HepG2 (cell line): ENCODE measurements at regions not wholly inside any gene's neighbourhood (a gene's known extent, or its start where the extent isn't known, plus 50 kb on each side); places are given as distances from the start of the nearest gene placed in this dataset.

Source experiments
- ATAC-seq: fragments of 200-7000 bp; cut with Tn5 transposase; 3 replicates; pipeline ENCODE4 v1.9.1; 2020; ENCODE audit warnings: mild to moderate bottlenecking, moderate library complexity
- BruUV-seq: library from RNA; stranded (reverse); fragments of 400-500 nt; replicated peaks from 2 replicates; lab custom pipeline; 2021; lab: Mats Ljungman, UMichigan
- CTCF ChIA-PET: fragments of 300-600 bp; formaldehyde crosslinking; extraction: SDS; loops from one replicate; lab custom pipeline; 2021; ENCODE audit warnings: low total read pairs, inconsistent platforms, low intra/inter-chr PET ratio; lab: Yijun Ruan, JAX
- POLR2A ChIA-PET: fragments of 350-600 bp; sonication (Branson Sonifier 250); formaldehyde crosslinking; loops from one replicate; lab custom pipeline; 2020; ENCODE audit warnings: antibody characterized with exemption, inconsistent platforms; lab: Yijun Ruan, JAX
- DNase-seq: peaks from one replicate; pipeline ENCODE4 v3.0.0-alpha.2; 2015; ENCODE audit warnings: low spot score
- FAIRE-seq: peaks from 3 replicates; lab custom pipeline; 2011; peaks lifted over from hg19 to GRCh38; lab: Jason Lieb, UNC
- H2AFZ ChIP-seq: one replicate; pipeline ENCODE4 v1.6.1; 2011; ENCODE audit warnings: low read length, inconsistent platforms
- H3K27ac ChIP-seq: fragments of 300-600 bp; 3 replicates; pipeline ENCODE4 v1.8.0; 2011; ENCODE audit warnings: mixed run types, mild to moderate bottlenecking, mixed read lengths, low read length, inconsistent platforms; ENCODE audit not compliant: insufficient read depth; ENCODE audit errors: extremely low read length
- H3K27me3 ChIP-seq, 2 experiments: fragments of 200-600 bp in 1 of 2; 2 replicates in 1 of 2; 3 replicates in 1 of 2; pipeline versions ENCODE4 v1.6.0 to v1.8.0; 2011; ENCODE audit warnings: low read length in 2 of 2, mild to moderate bottlenecking in 2 of 2, moderate library complexity in 2 of 2, inconsistent platforms in 1 of 2; ENCODE audit not compliant: insufficient read depth in 2 of 2, control insufficient read depth in 1 of 2
- H3K36me3 ChIP-seq, 2 experiments: fragments of 200-600 bp in 1 of 2; replicated peaks in 1 of 2; 2 replicates in 1 of 2; 3 replicates in 1 of 2; pipeline versions ENCODE4 v1.5.1 to v1.8.0; 2011; ENCODE audit warnings: low read length in 2 of 2, inconsistent platforms in 1 of 2; ENCODE audit not compliant: insufficient read depth in 2 of 2, control insufficient read depth in 1 of 2
- H3K4me1 ChIP-seq: 2 replicates; pipeline ENCODE4 v1.5.1; 2012; ENCODE audit warnings: low read length, inconsistent platforms; ENCODE audit not compliant: insufficient read depth
- H3K4me2 ChIP-seq: 2 replicates; pipeline ENCODE4 v1.6.0; 2011; ENCODE audit warnings: low read depth, low read length, inconsistent platforms
- H3K4me3 ChIP-seq, 3 experiments: fragments of 200-600 bp in 1 of 3; sonication (generic), shearing (Covaris generic) in 1 of 3; replicated peaks in 1 of 3; 2 replicates each; pipeline ENCODE4 v1.5.1; 2011 to 2016; ENCODE audit warnings: low read length in 3 of 3, inconsistent platforms in 2 of 3, low read depth in 2 of 3, mild to moderate bottlenecking in 2 of 3, control low read depth in 1 of 3, mixed read lengths in 1 of 3; ENCODE audit not compliant: insufficient read depth in 1 of 3
- H3K79me2 ChIP-seq: one replicate; pipeline ENCODE4 v1.6.1; 2011; ENCODE audit warnings: low read length, inconsistent platforms; ENCODE audit not compliant: insufficient read depth
- H3K9ac ChIP-seq: 2 replicates; pipeline ENCODE4 v1.6.0; 2011; ENCODE audit warnings: mild to moderate bottlenecking, low read depth, low read length, inconsistent platforms; ENCODE audit not compliant: insufficient read depth
- H3K9me3 ChIP-seq: 2 replicates; pipeline ENCODE4 v1.5.1; 2012; ENCODE audit warnings: mild to moderate bottlenecking, low read length
- H4K20me1 ChIP-seq: 2 replicates; pipeline ENCODE4 v1.6.0; 2011; ENCODE audit warnings: inconsistent platforms, mild to moderate bottlenecking, low read length, moderate library complexity; ENCODE audit not compliant: insufficient read depth
- ATF7-NPFF ChIP-seq: sonication (generic); formaldehyde crosslinking; IDR thresholded peaks from 2 replicates; pipeline ENCODE4 v1.8.1; 2023; ENCODE audit warnings: mild to moderate bottlenecking, low read depth, missing genetic modification reagents, moderate library complexity
- GABPA ChIP-seq, 2 experiments: IDR thresholded peaks; 2 replicates each; pipeline ENCODE4 v1.6.1; 2011 to 2016; ENCODE audit warnings: low read depth in 2 of 2, low read length in 1 of 2, missing biosample characterization in 1 of 2, missing genetic modification characterization in 1 of 2
- GATA4 ChIP-seq: sonication (generic); IDR thresholded peaks from 2 replicates; pipeline ENCODE4 v1.6.1; 2016; ENCODE audit warnings: antibody characterized with exemption, low read depth, borderline replicate concordance
- HMG20B ChIP-seq: conservative IDR thresholded peaks from 2 replicates; pipeline ENCODE4 v1.6.1; 2016; ENCODE audit warnings: missing genetic modification reagents, missing compliant biosample characterization
- JARID2 ChIP-seq: sonication (generic); formaldehyde crosslinking; IDR thresholded peaks from 2 replicates; pipeline ENCODE4 v1.8.1; 2023; ENCODE audit warnings: missing genetic modification reagents, inconsistent platforms; ENCODE audit not compliant: insufficient replicate concordance
- NFYC ChIP-seq: IDR thresholded peaks from 2 replicates; pipeline ENCODE4 v1.6.1; 2016; ENCODE audit warnings: missing genetic modification reagents, missing compliant biosample characterization
- SETDB1 ChIP-seq: sonication (generic); formaldehyde crosslinking; IDR thresholded peaks from 2 replicates; pipeline ENCODE4 v1.5.1; 2020; ENCODE audit warnings: missing genetic modification reagents, mild to moderate bottlenecking, borderline replicate concordance
- SMARCE1 ChIP-seq: fragments of 450-650 bp; IDR thresholded peaks from 2 replicates; pipeline ENCODE4 v1.6.1; 2017; ENCODE audit warnings: borderline replicate concordance
- ZKSCAN8 ChIP-seq: IDR thresholded peaks from 2 replicates; pipeline ENCODE4 v1.6.1; 2016; ENCODE audit warnings: borderline replicate concordance, missing genetic modification reagents, missing compliant biosample characterization
- ZNF326 ChIP-seq: sonication (generic); formaldehyde crosslinking; IDR thresholded peaks from 2 replicates; pipeline ENCODE4 v1.4.0; 2020; ENCODE audit warnings: missing genetic modification reagents, borderline replicate concordance
- ZNF329 ChIP-seq: sonication (generic); formaldehyde crosslinking; IDR thresholded peaks from 2 replicates; pipeline ENCODE4 v1.9.0; 2021; ENCODE audit warnings: low read depth, mild to moderate bottlenecking, missing genetic modification reagents
- ZNF772 ChIP-seq: sonication (generic); formaldehyde crosslinking; IDR thresholded peaks from 2 replicates; pipeline ENCODE4 v1.5.0; 2020; ENCODE audit warnings: mild to moderate bottlenecking, missing genetic modification reagents
- WGBS: methylation state at CpG from one replicate; pipeline ENCODE4 v1.1.6; 2017; ENCODE audit warnings: low lambda C conversion rate; 5-methylcytosine and 5-hydroxymethylcytosine counted together
- in situ Hi-C: cut with HindIII; loops from 2 replicates; pipeline ENCODE4 v1.10.0; 2017; ENCODE audit warnings: low pct_unique_long_range_greater_than_20kb; ENCODE audit not compliant: extremely low pct_ligation_motif_present
- intact Hi-C: fragments of 100-400 bp; cut with micrococcal nuclease; formaldehyde crosslinking; loops from one replicate; pipeline ENCODE4 v1.10.0; 2022; ENCODE audit not compliant: unreplicated experiment
- TF ChIP-seq, protein P1 (sequence below): sonication (generic); formaldehyde crosslinking; IDR thresholded peaks from 2 replicates; pipeline ENCODE4 v1.4.0; 2020; ENCODE audit warnings: missing genetic modification reagents
- TF ChIP-seq, protein P2 (sequence below): sonication (generic); formaldehyde crosslinking; IDR thresholded peaks from 2 replicates; pipeline ENCODE4 v1.9.0; 2021; ENCODE audit warnings: mild to moderate bottlenecking, missing genetic modification reagents
- TF ChIP-seq, protein P3 (sequence below): sonication (generic); formaldehyde crosslinking; IDR thresholded peaks from 2 replicates; pipeline ENCODE4 v1.5.0; 2020; ENCODE audit warnings: missing genetic modification reagents
- TF ChIP-seq, protein P4 (sequence below): sonication (generic); formaldehyde crosslinking; IDR thresholded peaks from 2 replicates; pipeline ENCODE4 v1.4.0; 2020; ENCODE audit warnings: missing genetic modification reagents, low read depth, mild to moderate bottlenecking, borderline replicate concordance

DNA sequence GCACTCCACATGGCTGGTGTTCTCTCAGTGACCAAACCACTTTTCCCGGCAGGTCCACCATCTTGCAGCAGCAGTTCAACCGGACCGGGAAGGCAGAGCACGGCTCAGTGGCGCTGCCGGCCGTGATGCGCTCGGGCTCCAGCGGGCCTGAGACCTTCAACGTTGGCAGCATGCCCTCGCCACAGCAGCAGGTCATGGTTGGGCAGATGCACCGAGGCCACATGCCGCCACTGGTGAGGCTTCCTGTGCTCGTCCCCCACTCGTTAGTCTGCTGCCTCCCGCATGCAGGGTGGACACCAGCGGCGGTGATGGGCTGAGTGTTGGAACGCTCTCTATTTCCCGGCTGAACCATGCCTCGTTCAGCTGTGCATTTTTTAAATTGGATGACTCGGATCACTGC lies 344.9 kb upstream of the TPM1 start:
- no peak overlapping the region for H3K27ac ChIP-seq
- ATAC-seq, result no peak
- no peaks in the 10 kb centered on the region for H3K4me1 ChIP-seq
- H3K27me3 ChIP-seq, result no peaks in the 10 kb centered on the region
- no peak overlapping the region for H3K9ac ChIP-seq
- no peaks in the 10 kb centered on the region for H4K20me1 ChIP-seq
- H3K4me2 ChIP-seq, result no peak overlapping the region
- H3K9me3 ChIP-seq, result no peaks in the 10 kb centered on the region
- H3K4me3 ChIP-seq, result no peak overlapping the region
- H2AFZ ChIP-seq, result no peak overlapping the region
- H3K79me2 ChIP-seq, result no peaks in the 10 kb centered on the region
- ChIA-PET POLR2A (no interaction called here), CTCF (no interaction called here)
- DNase-seq, result no peak
- intact Hi-C loops, result no loop called here
- FAIRE-seq, result no peak
- peaks cover 5 to 6% of the 10 kb centered on the region in 2 experiments; a peak in 3 of 5 replicates for H3K36me3 ChIP-seq
- BruUV-seq, result no TSS peak
- in situ Hi-C loops, result no loop called here
- WGBS, result 99% methylated on average over 14 of the region's 23 CpGs
- no peak for TF ChIP-seq ZNF329
- TF ChIP-seq GATA4, result no peak
- TF ChIP-seq SETDB1, result no peak
- TF ChIP-seq HMG20B (CRISPR knock-in tag), result no peak
- TF ChIP-seq ZNF326 (CRISPR knock-in tag), result no peak
- no peak for TF ChIP-seq ATF7-NPFF
- TF ChIP-seq, protein P1, sequence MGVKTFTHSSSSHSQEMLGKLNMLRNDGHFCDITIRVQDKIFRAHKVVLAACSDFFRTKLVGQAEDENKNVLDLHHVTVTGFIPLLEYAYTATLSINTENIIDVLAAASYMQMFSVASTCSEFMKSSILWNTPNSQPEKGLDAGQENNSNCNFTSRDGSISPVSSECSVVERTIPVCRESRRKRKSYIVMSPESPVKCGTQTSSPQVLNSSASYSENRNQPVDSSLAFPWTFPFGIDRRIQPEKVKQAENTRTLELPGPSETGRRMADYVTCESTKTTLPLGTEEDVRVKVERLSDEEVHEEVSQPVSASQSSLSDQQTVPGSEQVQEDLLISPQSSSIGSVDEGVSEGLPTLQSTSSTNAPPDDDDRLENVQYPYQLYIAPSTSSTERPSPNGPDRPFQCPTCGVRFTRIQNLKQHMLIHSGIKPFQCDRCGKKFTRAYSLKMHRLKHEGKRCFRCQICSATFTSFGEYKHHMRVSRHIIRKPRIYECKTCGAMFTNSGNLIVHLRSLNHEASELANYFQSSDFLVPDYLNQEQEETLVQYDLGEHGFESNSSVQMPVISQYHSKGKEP (CRISPR knock-in tag), result no peak
- TF ChIP-seq, protein P2, sequence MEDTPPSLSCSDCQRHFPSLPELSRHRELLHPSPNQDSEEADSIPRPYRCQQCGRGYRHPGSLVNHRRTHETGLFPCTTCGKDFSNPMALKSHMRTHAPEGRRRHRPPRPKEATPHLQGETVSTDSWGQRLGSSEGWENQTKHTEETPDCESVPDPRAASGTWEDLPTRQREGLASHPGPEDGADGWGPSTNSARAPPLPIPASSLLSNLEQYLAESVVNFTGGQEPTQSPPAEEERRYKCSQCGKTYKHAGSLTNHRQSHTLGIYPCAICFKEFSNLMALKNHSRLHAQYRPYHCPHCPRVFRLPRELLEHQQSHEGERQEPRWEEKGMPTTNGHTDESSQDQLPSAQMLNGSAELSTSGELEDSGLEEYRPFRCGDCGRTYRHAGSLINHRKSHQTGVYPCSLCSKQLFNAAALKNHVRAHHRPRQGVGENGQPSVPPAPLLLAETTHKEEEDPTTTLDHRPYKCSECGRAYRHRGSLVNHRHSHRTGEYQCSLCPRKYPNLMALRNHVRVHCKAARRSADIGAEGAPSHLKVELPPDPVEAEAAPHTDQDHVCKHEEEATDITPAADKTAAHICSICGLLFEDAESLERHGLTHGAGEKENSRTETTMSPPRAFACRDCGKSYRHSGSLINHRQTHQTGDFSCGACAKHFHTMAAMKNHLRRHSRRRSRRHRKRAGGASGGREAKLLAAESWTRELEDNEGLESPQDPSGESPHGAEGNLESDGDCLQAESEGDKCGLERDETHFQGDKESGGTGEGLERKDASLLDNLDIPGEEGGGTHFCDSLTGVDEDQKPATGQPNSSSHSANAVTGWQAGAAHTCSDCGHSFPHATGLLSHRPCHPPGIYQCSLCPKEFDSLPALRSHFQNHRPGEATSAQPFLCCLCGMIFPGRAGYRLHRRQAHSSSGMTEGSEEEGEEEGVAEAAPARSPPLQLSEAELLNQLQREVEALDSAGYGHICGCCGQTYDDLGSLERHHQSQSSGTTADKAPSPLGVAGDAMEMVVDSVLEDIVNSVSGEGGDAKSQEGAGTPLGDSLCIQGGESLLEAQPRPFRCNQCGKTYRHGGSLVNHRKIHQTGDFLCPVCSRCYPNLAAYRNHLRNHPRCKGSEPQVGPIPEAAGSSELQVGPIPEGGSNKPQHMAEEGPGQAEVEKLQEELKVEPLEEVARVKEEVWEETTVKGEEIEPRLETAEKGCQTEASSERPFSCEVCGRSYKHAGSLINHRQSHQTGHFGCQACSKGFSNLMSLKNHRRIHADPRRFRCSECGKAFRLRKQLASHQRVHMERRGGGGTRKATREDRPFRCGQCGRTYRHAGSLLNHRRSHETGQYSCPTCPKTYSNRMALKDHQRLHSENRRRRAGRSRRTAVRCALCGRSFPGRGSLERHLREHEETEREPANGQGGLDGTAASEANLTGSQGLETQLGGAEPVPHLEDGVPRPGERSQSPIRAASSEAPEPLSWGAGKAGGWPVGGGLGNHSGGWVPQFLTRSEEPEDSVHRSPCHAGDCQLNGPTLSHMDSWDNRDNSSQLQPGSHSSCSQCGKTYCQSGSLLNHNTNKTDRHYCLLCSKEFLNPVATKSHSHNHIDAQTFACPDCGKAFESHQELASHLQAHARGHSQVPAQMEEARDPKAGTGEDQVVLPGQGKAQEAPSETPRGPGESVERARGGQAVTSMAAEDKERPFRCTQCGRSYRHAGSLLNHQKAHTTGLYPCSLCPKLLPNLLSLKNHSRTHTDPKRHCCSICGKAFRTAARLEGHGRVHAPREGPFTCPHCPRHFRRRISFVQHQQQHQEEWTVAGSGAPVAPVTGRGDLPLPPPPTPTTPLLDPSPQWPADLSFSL, result no peak
- TF ChIP-seq, protein P3, sequence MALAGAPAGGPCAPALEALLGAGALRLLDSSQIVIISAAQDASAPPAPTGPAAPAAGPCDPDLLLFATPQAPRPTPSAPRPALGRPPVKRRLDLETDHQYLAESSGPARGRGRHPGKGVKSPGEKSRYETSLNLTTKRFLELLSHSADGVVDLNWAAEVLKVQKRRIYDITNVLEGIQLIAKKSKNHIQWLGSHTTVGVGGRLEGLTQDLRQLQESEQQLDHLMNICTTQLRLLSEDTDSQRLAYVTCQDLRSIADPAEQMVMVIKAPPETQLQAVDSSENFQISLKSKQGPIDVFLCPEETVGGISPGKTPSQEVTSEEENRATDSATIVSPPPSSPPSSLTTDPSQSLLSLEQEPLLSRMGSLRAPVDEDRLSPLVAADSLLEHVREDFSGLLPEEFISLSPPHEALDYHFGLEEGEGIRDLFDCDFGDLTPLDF (CRISPR knock-in tag), result no peak
- no peak for TF ChIP-seq GABPA (IDR thresholded peaks at IDR 0.05; ENCODE audit: low read depth, low read length)
- TF ChIP-seq GABPA (CRISPR knock-in tag; IDR thresholded peaks at IDR 0.05; ENCODE audit: low read depth), result no peak
- TF ChIP-seq, protein P4, sequence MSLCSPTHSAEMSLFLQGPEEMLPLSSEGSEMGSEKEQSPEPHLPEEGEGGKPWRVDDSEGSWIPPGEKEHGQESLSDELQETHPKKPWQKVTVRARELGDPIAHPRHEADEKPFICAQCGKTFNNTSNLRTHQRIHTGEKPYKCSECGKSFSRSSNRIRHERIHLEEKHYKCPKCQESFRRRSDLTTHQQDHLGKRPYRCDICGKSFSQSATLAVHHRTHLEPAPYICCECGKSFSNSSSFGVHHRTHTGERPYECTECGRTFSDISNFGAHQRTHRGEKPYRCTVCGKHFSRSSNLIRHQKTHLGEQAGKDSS (CRISPR knock-in tag), result no peak
- no peak for TF ChIP-seq SMARCE1
- no peak for TF ChIP-seq ZNF772 (CRISPR knock-in tag)
- TF ChIP-seq NFYC (CRISPR knock-in tag), result no peak
- TF ChIP-seq JARID2 (CRISPR knock-in tag), result no peak
- TF ChIP-seq ZKSCAN8 (CRISPR knock-in tag), result no peak
